SKM-1 (cell line): ENCODE measurements at regions not wholly inside any gene's neighbourhood (a gene's known extent, or its start where the extent isn't known, plus 50 kb on each side); places are given as distances from the start of the nearest gene placed in this dataset.

Experiments used
- DNase-seq: peaks from one replicate; lab custom pipeline; 2025; ENCODE audit not compliant: unreplicated experiment; lab: John Stamatoyannopoulos, UW

DNA sequence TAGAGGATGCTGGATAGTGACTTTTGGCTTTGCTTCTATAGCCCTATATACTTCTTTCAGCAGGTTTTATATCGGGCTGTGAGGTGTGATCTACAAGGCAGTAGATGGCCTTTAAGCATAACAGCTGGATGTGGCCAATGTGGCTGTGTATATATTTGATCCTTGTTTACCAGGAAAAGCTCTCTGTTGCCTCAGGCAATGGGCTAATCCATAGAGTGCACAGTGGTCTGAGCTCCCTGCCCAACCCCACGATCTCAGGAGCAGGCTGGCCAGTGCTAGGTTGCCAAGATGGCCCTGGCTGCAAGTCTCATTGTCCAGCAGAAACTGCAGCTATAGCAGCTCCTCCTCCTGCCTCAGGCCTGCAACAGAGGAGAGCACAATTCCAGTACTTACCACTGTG lies 72.3 kb upstream of the SPHKAP start:
- DNase-seq = no peak

DNA sequence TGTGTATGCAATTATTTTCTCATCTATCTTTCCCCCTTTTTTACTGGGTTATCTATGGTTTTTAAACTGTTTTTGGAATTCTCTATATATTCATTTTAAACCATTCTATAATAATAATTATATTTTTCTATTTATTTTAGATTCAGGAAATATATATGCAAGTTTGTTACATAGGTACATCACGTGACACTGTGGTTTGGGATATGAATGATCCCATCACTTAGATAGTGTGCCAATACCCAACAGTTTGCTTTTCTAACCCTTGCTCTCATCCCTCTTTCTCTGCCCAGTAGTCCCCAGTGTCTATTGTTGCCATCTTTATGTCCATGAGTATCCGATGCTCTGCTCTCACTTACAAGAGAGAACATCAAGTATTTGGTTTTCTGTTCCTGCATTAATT lies 65.8 kb upstream of the SPHKAP start:
- DNase-seq = no peak

DNA sequence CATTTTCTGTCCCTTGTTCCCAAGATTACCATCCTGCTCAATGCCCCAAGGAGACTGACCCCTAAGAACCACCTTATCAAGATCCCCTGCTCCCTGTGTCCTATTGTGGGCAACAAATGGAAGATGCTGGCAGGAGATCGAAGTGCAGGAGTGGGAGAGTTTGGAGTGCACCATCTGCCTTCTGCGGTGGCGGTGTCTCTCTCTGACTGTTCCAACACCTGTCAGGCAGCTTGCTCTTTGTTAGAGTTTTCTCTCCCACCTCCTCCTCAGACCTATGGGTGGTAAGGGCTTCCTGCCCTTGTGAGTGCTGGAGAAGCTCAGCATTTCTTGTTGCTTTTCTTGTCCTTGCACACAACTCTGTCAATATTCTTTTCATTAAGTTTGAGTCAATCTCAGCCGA lies 64.1 kb upstream of the SPHKAP start:
- no peak for DNase-seq

DNA sequence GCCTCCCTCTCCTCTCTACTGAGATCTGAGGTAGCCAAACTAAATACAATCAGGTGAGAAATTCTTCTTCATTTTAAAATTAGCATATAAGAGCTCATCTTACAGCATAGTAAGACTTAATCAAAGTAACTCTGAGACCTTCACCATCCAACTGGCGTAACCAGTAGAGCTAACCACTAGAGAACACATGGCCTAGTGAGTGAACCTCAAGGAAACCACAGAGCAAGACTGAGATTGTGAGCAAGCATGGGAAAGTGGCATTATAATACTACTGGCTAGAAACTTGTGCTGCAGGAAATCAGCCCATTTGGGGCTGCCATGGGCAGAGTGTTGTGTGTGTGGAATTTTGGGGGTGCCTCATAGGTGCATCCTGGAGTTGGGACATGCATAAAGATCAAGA lies 61.1 kb upstream of the SPHKAP start:
- DNase-seq = no peak

DNA sequence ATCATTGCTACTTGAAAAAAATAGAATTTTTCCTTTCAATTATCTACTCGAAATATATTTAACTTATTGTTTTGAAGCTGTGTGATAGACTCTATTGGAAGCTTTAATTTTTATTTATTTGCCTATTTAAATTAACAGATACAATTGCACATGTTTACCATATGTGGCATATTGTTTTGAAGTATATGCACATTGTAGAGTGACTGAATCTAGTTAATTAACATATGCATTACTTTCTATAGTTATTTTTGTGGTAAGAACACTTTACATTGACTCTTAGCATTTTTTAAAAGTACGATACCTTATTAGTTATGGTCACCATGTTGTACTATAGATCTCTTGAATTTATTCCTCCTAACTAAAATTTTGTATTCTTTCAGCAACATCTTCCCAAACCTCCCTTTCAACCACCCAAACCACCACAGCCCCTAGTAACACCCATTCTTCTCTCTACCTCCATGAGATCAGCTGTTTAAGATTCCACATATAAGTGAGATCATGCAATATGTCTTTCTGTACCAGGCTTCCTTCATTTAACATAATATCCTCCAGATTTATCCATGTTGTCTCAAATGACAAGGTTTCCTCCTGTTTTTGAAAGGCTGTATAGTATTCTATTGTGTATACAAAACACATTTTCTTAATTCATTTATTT lies 58.5 kb upstream of the SPHKAP start:
- DNase-seq = no peak

DNA sequence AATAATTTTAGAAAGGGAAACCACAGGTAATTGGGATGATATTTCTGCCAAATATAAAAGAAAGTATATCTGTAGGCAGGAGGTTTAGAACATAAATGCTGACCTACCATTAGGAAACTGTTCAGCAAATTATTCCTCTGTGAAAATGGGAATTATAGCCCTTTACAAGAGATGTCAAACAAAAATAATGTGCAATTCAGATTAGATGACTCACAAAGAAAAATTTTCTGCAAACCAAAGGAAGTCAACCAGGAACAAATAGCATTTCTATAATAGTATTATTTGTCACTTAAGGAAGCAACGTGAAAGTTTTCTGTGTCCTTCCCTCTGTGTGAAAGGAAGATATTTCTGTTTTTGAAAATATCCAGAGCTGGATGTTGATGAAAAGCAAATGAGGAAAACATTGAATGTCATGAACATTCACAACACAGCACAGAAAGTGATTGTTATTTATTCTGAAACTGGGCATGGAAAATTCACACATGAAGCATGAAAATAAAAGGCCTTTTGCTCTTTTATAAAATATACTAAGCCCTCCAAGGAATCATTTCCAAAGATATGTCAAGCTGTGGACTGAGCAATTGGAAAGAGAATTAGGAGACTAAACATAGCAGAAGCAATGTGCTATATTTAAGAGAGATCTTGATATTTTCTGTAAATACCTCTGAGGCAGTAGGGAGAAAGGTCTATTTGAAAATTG lies 57.9 kb upstream of the SPHKAP start:
- no peak for DNase-seq
